ENCODE measurements at regions not wholly inside any gene's neighbourhood (a gene's known extent, or its start where the extent isn't known, plus 50 kb on each side); places are given as distances from the start of the nearest gene placed in this dataset.

DNA sequence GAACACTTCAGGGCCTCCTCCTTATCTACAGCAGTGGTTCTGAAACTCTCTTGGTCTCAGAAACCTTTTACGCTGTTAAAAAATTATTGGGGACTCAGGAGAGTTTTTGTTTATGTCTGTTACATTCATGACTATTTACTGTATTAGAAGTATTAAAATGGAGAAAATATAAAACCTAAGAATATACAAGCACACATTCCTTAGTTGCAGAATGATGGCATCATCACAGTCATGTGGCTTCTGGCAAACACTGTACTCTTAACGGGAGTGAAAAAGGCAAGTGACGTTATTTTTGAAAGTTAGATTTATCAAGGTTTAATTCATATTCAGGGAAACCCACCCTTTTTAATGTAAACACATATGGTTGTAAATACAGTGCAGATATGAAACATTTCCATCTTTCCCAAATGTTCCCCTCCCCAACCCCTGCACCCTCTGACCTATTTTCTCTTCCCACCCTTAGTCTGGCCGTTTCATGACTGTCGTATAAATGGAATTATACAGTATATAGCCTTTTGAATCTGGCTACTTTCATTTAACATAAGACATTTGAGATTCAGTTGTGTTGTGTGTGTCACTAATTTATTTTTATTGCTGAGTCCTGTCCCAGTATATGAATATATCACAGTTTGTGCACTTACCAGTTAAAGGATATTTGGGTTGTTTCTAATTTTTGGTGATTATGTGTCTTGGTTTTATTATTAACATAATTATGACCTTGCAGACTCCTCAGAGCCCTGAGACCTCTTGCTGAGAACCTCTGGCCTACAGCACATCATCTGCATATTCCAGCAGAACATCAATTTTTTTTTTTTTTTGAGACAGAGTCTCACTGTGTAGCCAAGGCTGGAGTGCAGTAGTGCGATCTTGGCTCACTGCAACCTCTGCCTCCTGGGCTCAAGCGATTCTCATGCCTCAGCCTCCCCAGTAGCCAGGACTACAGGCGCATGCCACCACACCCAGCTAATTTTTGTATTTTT, 457.0 kb downstream of the PCNX1 start:
- no peak for DNase-seq

- no peak for DNase-seq
Observed at GRCh38 chr14:71365361-71365760, 458.1 kb downstream of the PCNX1 start.

DNA sequence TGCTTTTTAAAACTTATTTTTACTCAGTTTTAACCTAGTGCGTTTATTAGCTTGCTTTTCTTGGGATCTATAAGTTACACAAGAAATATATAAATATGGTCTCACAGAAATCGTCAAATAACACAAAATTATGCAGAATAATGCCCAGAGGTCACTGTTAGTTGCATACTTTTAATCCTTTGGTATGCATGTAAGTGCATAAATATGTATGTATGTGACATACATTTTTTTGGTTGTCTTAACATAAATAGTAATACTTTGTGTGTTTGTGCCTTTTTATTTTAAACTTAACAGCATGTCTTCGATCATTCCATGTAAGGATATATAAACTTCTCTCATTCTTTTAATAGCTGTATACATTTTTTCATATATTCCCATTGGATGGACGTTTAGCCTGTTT, 459.6 kb downstream of the PCNX1 start:
- no peak for DNase-seq

DNA sequence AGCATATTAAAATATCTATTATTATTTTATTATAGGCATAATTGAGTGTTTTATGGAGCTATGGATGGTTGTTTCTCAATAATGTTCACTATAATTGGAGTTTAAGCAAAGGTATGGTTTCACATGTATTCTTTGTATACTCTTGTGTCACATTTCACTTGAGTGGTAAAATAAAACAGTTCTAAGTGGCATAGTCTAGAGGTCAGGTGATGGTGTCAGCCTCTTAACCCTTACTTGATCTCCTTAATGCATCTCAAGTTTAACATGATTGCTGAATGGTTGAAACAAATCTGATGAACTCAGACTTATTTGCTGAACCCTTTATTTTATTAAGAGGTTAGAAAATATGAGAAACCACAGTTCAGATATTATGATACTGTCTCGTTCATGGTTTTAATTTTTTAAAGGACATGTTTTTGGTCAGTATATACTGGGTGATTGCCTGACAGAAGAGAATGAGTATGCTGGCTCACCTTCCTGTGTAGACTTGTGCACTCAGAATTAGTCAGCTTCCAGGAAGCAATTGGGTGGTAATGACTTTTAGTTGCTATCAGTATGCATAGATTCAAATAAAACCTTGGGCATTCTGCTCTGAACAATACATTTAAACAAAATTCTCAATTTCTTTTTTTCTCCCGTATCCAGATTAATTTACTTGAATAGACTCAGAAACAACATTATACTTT, 464.6 kb downstream of the PCNX1 start:
- DNase-seq: no peak

DNA sequence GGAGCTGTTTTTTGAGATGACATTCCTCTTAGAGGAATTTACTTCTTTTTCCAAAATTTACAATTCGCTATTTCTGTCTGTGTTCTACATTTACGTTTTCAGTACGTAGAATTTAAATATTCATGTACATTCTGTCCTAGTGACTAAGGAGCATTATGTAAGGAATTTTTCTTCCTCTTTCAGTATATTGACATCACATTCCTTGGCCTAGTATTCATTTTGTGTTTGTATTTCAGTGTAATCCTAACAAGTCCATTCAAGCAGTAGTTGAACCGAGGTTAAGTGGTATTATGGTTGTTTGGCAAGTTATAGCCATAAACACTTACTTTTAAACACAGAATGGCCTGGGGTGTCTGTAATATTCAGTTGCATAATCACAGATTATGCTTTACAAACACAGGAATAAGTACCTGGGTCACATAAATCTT, 465.2 kb downstream of the PCNX1 start:
- DNase-seq: no peak

DNA sequence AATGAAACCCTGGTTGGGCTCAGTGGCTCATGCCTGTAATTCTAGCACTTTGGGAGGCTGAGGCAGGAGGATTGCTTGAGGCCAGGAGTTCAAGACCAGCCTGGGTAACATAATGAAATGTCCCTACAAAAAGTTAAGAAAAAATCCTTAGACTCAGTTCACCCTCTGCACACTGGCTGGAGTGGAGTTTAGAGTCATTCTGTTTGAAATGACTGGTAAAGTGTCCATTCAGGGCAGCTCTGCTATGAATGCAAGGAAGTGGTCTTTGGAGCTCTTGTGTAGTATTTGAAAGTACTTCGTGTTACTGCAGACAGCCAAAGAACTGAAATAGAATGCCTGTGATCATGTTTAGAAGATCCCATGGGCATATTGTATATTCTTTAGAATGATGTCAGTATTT, 466.5 kb downstream of the PCNX1 start:
- no peak for DNase-seq

DNA sequence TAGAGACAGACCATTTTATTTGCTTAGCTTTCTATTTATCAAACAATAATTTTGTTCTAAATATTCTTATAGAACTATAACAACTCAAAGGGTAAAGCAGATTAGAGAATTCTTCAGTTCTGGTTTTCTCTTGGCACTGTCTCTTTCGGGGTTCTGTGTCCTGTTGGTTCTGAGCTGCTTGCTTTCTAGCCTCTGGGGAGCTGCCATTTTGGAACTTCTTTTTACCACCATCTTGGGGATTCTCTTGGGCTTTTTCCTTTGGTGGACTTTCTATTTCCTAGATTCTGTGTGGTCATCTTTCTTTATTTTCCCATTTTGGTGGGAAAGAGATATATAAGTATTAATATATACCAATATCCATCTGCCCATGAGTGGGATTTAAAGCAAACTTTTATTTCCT, 467.7 kb downstream of the PCNX1 start:
- DNase-seq: no peak

- DNase-seq: no peak
Observed at GRCh38 chr14:71377099-71377498, 469.8 kb downstream of the PCNX1 start.

DNA sequence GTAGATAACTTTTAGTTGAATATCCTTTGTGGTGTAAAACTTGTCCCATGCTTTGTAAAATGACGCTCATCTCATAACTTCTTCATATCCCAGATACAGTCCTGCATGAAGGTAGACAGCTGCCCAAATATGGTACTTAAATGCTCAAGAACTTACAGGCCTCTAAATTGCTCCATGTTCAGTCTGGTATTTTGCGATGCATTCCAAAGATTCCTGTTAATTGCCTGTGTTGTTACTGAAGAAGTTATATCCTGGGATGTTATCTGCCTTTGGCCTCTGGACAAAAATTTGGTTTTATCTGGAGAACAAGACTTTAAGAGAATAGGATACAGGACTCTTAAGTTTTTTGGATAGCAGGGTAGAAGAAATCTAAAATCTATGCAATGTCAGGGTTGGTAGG, 473.0 kb downstream of the PCNX1 start:
- no peak for DNase-seq

DNA sequence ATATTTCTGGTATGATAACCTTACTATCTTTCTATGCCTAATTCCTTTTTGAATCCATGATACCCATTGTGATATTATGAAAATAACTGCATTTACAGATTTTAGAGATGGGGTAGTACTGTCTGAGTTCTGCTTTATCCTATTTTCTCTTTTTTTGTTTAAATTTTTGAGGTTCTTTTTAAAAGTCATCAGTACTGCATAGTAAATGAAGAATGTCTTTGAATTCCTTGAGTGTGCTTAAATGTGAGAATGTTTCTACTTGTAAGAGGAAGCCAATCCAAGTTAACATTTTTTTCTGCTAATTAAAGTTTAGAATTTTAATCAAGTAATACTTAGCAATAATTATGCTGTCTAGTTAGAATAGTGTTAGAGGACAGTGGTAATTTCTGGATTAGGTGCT, 474.6 kb downstream of the PCNX1 start:
- no peak for DNase-seq

GRCh38 chr14:71382315-71382714, 475.1 kb downstream of the PCNX1 start:
- no peak for DNase-seq

- DNase-seq: no peak
Observed at GRCh38 chr14:71383510-71383909, 476.3 kb downstream of the PCNX1 start.

- no peak for DNase-seq
Observed at GRCh38 chr14:71384007-71384845, 477.0 kb downstream of the PCNX1 start.

DNA sequence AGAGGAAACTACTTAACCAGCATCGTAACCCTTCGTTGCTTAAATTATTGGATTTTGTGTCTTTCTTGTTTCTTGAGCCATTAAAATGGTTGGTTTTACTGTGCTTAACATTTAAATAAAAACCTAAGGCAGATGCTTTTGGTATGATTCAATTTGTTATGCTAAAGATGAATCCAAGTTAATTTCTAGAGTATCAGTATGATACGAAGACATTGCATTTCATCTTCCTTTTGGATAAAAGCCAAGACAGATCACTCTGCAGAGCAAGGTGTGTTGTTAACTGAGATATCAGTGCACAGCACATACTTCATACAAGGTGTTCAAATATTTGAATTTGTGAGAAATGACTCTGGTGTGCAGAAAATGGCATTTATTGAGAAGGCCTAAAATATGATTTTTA, 480.5 kb downstream of the PCNX1 start:
- DNase-seq: no peak

GRCh38 chr14:71388336-71388735, 481.1 kb downstream of the PCNX1 start:
- no peak for DNase-seq

DNA sequence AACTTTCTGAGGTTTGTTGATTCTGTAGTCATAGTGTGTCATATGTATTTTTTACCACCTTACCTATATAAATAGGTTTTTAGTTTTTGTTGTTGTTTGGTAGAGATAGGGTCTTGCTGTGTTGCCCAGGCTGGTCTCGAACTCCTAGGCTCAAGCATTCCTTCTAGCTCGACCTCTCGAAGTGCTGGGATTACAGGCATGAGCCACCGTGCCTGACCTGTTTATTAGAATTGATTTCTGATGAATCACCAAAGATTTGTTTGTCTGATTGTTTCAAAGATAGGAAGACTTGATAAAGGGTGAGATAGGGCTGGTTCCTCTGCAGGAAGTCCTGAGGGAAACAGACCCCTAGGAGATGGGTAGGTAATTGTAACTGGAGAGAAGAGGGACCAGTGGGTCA, 481.6 kb downstream of the PCNX1 start:
- DNase-seq: no peak

- no peak for DNase-seq
Observed at GRCh38 chr14:71394386-71394785, 487.1 kb downstream of the PCNX1 start.

- no peak for DNase-seq
Observed at GRCh38 chr14:71395151-71395604, 487.9 kb downstream of the PCNX1 start.

- no peak for DNase-seq
Observed at GRCh38 chr14:71395636-71396035, 488.4 kb downstream of the PCNX1 start.

- no peak for DNase-seq
Observed at GRCh38 chr14:71396050-71396677, 488.9 kb downstream of the PCNX1 start.

GRCh38 chr14:71397371-71397770, 490.1 kb downstream of the PCNX1 start:
- no peak for DNase-seq

DNA sequence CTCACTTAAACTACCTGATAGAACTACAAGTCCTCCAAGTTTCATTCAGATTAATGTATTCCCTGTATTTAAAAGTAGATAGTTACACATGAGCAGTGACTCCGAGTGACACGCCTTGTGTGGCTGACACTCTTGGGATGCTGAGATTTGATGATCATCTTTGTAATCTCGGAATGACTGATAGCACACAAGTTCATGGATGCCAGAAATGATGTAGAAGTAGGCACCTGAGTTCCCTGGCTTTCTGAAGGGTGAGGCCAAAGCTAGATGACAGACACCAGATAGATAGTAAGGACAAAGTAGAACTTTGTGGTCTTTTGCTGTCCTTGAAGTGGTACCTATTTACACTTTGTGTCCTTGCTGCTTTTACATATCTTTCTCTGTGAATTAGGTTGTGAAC, 491.2 kb downstream of the PCNX1 start:
- DNase-seq: no peak

DNA sequence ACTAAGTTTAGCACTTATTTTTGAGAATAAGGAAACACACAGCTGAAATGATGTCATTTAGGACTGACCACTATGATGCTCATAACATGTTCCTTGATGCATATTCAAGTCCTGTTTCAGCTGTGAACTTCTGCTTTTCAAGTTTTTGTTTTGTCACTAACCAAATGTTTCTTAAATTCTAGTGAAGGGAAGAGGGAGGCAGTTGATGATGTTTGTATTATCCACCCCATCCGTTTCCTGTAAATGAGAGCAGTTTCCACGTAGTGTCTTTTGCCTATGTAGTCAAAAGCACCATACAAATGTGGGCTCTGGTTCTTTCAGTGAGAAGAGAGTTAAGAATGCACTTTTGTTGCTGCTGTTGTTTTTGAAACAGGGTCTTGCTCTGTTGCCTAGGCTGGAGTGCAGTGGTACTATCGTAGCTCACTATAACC, 491.8 kb downstream of the PCNX1 start:
- no peak for DNase-seq

Data from GOT3 (cell line).